ENCODE measurements at regions not wholly inside any gene's neighbourhood (a gene's known extent, or its start where the extent isn't known, plus 50 kb on each side); places are given as distances from the start of the nearest gene placed in this dataset.
"Not testable (repeated sequence)": the region's sequence is repeated elsewhere in the genome, so short reads cannot be mapped to it uniquely, and the experiment has no call there.

DNA sequence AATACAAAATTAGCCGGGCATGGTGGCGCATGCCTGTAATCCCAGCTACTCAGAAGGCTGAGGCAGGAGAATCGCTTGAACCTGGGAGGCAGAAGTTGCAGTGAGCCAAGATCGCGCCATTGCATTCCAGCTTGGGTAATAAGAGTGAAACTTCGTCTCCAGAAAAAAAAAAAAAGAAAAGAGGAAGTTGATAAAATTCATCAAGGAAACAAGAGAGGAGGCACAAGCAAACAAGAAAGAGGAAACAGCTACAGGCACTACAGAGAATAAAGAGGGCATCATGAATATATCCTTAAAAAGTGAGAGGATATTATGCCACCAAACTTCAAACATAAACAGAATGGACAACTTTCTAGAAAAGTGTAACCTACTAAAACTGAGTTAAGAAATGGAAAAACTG lies 98.3 kb downstream of the NIBAN1 start:
- TF ChIP-seq, protein P1, sequence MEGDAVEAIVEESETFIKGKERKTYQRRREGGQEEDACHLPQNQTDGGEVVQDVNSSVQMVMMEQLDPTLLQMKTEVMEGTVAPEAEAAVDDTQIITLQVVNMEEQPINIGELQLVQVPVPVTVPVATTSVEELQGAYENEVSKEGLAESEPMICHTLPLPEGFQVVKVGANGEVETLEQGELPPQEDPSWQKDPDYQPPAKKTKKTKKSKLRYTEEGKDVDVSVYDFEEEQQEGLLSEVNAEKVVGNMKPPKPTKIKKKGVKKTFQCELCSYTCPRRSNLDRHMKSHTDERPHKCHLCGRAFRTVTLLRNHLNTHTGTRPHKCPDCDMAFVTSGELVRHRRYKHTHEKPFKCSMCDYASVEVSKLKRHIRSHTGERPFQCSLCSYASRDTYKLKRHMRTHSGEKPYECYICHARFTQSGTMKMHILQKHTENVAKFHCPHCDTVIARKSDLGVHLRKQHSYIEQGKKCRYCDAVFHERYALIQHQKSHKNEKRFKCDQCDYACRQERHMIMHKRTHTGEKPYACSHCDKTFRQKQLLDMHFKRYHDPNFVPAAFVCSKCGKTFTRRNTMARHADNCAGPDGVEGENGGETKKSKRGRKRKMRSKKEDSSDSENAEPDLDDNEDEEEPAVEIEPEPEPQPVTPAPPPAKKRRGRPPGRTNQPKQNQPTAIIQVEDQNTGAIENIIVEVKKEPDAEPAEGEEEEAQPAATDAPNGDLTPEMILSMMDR (IDR thresholded peaks at IDR 0.05), result not testable (repeated sequence)
- not testable (repeated sequence) for TF ChIP-seq POLR2A (IDR thresholded peaks at IDR 0.05)

Measured in lower leg skin (tissue), 3 donors.